ENCODE measurements at regions not wholly inside any gene's neighbourhood (a gene's known extent, or its start where the extent isn't known, plus 50 kb on each side); places are given as distances from the start of the nearest gene placed in this dataset.

GRCh38 chr18:76179257-76179656, 315.8 kb downstream of the ZNF516 start:
- no peak for DNase-seq

- DNase-seq = no peak
Measured at GRCh38 chr18:76177160-76177559, 317.9 kb downstream of the ZNF516 start.

GRCh38 chr18:76174451-76174850, 320.6 kb downstream of the ZNF516 start:
- no peak for DNase-seq

GRCh38 chr18:76169733-76170132, 325.3 kb downstream of the ZNF516 start:
- DNase-seq = no peak

GRCh38 chr18:76167845-76168621, 327.0 kb downstream of the ZNF516 start:
- DNase-seq = no peak

- DNase-seq = no peak
Measured at GRCh38 chr18:76167410-76167809, 327.6 kb downstream of the ZNF516 start.

GRCh38 chr18:76162886-76163285, 332.2 kb downstream of the ZNF516 start:
- DNase-seq = no peak

- DNase-seq = no peak
Measured at GRCh38 chr18:76161983-76162382, 333.1 kb downstream of the ZNF516 start.

GRCh38 chr18:76153691-76154090, 341.4 kb downstream of the ZNF516 start:
- DNase-seq = no peak

GRCh38 chr18:76149734-76150133, 345.3 kb downstream of the ZNF516 start:
- no peak for DNase-seq

- DNase-seq = no peak
Measured at GRCh38 chr18:76149284-76149683, 345.8 kb downstream of the ZNF516 start.

GRCh38 chr18:76145521-76146376, 349.3 kb downstream of the ZNF516 start:
- DNase-seq = no peak

- DNase-seq = no peak
Measured at GRCh38 chr18:76144844-76145243, 350.2 kb downstream of the ZNF516 start.

- no peak for DNase-seq
Measured at GRCh38 chr18:76142611-76143010, 352.4 kb downstream of the ZNF516 start.

GRCh38 chr18:76139844-76140243, 355.2 kb downstream of the ZNF516 start:
- DNase-seq = no peak

GRCh38 chr18:76137216-76137615, 357.8 kb downstream of the ZNF516 start:
- DNase-seq = no peak

GRCh38 chr18:76136701-76137100, 358.3 kb downstream of the ZNF516 start:
- DNase-seq = no peak

GRCh38 chr18:76134628-76135027, 360.4 kb downstream of the ZNF516 start:
- peak; percentile 9 for DNase-seq

GRCh38 chr18:76133873-76134272, 361.2 kb downstream of the ZNF516 start:
- DNase-seq = no peak

- DNase-seq = no peak
Measured at GRCh38 chr18:76131738-76132137, 363.3 kb downstream of the ZNF516 start.

- no peak for DNase-seq
Measured at GRCh38 chr18:76130845-76131244, 364.2 kb downstream of the ZNF516 start.

- no peak for DNase-seq
Measured at GRCh38 chr18:76126327-76126726, 368.7 kb downstream of the ZNF516 start.

GRCh38 chr18:76121011-76121410, 374.0 kb downstream of the ZNF516 start:
- DNase-seq = no peak

GRCh38 chr18:76115580-76115979, 379.5 kb downstream of the ZNF516 start:
- DNase-seq = no peak
